RKO (cell line): ENCODE measurements at regions not wholly inside any gene's neighbourhood (a gene's known extent, or its start where the extent isn't known, plus 50 kb on each side); places are given as distances from the start of the nearest gene placed in this dataset.
A peak's percentile ranks its signal among the peaks of the same experiment; 100 is the strongest.
"Not testable (repeated sequence)": the region's sequence is repeated elsewhere in the genome, so short reads cannot be mapped to it uniquely, and the experiment has no call there.

Source experiments
- DNase-seq: peaks from one replicate; pipeline ENCODE4 v3.0.0-alpha.2; 2016; ENCODE audit warnings: low spot score

DNA sequence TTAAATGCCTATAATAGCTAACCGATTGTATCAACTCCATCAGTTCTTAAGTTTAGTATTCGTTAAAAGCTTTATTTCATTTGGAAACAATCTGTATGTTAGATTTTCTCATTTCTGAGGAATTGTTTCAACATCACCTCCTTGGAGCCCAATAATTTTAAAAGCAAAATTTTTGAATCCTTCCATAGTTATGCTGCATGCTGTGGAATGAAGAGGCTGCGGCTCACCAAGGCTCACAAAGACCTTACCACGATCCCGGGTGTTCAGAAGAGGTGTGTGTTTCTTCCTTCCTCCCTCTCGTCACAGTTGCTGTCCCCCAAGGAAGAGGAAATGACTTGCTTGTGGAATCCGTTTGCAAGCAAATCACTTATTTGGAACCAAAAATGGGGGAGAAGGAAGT, 143.8 kb downstream of the FGF1 start:
- no peak for DNase-seq

DNA sequence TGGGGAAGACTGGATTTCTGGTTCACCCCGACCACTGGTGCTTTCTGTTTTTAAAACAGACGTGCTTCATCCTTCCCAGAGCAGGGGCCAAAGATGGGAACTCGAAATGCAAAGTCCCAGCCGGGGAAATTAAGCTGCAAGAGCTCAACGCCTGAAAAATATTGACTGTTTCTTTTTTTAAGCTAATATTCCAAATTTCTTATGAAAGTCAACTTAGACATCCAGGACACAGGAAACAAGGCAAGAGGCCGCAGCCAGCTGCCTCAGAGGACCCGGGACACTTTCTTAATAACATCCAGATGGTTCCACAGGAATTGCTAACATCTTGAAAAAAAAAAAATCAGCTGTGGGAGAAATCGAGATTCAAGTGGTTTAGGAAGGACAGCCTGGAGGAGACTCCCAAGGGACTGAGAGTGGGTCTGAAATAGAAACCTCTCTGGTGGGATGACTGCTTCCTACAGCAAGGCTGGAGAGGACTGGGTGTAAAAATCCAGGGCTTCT, 144.9 kb downstream of the FGF1 start:
- DNase-seq = no peak

DNA sequence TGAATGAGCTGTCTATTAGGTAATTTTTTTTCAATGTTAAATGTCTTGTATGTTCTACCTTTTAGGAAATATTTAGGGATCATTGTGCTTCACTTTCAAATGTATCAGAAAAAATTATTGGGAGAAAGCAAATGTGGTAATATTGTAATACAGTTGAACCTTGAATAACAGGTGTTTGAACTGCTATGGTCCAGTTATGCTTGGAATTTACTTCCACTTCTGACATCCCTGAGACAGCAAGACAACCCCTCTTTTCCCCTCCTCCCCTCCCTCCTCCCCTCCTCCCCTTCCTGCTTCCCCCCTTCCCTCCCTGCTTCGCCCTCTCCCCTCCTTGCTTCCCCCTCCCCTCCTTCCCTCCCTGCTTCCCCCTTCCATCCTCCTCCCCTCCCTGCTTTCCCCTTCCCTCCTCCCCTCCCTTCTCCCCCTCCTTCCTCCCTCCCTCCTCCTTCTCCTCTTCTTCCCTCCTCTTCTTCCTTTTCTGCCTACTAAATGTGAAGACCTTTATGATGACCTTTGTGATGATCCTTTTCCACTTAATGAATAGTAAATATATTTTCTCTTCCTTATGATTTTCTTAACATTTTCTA, 146.6 kb downstream of the FGF1 start:
- no peak for DNase-seq

DNA sequence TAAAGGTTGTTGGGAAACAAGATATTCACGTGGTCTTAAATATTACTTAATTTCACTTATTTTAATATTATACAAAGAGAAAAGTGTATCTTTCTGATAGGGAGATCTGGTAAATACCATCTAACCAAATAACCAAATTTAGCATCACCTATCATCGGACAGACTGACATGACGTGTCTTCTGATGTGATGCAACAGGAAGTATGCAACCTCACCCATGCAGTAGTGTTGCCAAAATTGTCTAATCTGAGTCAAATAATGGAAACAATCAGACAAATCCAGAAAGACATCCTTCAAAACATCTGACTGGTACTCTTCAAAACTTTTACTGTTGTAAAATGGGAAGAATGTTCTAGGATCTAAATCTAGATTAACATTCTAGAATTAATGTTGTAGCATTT, 148.0 kb downstream of the FGF1 start:
- peak; percentile 37 for DNase-seq

DNA sequence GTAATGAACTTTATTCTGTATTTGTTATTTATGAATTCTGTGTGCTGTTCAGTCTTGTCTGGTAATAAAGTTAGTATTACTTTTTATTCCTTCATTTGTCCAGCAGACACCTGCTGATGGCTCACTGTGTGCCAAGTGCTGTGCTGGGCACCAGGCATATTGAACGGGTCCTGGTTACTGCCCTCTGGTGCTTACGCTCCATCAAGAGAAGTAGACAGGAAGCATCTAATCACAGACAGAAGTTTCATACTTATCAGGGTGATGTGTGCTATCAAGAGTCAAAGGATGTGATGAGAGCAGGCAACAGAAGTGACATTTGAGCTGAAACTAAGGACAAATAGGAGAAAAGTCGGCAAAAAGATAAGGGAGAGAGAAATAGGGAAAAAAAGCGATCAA, 153.1 kb downstream of the FGF1 start:
- DNase-seq = no peak

DNA sequence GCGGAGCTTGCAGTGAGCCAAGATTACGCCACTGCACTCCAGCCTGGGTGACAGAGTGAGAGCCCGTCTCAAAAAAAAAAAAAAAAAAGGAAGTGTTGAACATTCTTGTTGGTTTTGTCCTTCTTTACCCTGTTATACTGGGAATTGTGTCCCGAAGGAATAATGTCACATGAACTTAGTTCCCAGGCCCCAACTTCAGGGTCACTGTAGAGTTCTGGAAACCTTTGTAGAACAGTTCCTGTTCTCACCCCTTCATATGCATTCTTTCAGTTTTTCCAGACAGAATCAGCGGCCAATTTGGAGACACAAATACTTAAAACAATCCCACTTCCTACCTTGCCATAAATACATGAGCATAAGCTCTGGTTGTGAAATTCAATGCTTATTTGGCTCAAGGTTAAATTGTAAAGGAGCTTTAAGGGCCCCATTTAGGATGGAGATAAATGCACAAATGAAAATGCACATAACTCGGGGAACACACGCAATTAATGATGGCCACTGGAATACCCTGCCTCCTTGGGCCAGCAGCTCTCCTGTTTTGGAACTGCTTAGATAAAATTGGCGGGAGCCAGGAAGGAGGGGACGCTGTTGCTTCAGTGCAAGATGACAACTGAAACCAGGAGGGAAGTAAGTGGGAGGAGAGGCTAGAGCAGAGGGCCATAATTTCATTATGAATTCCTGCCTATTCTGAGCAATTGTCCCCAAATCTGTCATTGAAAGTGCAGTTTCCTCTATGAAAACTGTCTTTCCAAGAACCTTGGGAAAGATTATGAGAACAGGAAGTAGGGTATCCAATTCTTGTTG, 153.7 kb downstream of the FGF1 start:
- DNase-seq = no peak

DNA sequence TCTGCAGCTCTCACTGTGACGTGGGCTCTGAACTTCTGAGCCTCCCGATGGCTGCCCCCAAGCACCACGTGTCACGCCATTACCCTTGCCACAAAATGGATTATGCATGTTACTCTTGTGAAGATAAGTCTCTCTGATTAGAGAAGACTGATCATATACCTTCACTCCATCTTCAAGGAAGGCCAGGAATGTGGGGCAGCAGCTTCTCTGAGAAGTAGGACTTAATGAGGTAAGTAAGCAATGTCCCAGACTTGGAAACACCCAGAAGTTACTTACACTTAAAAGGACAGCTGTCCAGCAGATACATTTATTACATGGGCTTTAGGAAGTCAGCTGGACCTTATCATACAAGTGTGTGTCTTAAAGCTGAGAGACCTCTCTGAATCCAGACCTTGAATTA, 155.0 kb downstream of the FGF1 start:
- no peak for DNase-seq

DNA sequence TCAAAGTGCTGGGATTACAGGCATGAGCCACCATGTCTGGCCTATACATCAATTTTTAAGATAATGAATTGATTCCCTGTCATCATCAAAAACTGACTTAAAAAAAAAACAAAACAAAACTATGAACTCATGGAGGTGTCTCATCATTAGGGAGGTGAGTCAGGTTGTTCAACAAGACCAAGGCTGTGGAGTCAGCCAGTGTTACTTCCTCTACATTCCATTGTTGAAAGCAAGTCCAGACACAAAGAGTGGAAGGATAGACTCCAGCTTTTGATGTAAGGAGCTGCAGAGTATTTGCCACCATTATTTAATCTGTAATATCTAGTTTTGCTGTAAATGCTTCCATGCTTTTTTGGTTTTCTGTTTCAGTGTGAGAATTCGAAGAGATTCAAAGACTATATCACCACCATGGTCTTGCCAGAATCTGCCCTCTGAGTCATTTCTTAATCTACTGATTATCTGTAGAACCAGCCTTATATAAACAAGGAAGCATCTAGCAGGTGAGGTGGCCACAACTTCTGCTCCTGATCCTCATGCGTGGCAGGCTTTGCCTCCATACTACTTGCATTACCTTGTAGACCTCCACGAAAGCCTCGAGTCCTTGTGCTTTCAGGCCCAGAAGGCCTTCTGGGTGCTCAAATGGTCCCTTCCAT, 156.1 kb downstream of the FGF1 start:
- peak; percentile 95 for DNase-seq

DNA sequence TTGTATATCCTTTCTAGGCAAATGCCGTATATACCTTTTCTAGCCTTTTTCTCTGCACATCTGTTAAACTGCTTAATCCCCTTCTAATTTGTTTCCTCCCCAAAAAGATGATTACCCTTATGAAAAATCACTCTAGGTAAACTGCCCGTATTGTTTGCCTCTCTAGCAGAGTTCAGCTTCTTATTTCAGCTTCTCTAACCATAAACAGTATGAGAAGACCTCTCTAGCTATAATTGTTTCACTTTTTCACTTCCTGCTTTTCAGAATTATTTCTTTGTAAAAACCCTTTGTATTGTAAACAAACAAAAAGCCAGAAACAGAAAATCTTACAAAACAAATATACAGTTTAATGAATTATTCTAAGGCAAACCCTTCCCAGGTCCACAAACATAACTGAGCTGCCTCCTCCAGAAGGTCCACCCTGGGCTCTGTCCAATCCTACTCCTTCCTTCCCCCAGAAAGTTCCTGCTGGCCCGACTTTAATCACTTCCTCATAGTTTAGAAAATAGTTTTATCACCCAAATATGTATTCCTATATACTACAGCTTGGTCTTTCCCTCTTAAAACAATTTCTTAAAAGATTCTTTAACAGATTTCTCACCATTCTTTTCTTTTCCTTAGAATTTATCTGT, 158.1 kb downstream of the FGF1 start:
- no peak for DNase-seq

DNA sequence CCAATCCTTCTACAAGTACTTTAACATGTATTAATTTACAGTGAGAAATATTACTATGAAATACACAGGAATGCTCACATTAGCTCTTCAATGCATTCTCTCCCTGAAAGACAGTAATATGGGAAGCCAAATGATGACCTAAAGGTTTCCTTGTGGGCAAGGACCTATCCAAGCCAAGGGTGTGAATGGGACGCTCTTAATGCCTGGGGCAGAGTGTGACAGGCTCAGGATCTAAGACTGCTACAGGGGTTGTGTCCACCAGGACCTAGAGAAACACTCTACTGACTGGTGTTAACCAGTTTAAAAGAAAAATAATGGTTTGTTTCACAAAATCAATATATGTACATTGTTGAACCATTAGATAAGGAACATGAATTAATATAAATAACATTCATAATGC, 158.7 kb downstream of the FGF1 start:
- DNase-seq = no peak

DNA sequence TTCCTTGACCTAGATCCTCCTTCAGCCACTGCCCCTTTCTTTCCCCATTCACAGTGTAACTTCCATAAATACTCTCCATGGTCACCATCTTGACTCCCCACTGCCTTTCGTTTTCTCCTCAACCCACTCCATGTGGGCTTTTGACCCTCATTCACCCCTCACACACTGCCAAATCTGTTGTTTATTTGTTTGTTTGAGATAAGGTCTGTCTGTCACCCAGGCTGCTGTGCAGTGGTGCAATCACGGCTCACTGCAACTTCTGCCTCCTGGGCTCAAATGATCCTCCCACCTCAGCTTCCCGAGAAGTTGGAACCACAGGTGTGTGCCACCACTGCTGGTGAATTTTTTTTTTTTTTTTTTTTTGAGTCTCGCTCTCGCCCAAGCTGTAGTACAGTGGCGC, 162.9 kb downstream of the FGF1 start:
- DNase-seq = no peak

DNA sequence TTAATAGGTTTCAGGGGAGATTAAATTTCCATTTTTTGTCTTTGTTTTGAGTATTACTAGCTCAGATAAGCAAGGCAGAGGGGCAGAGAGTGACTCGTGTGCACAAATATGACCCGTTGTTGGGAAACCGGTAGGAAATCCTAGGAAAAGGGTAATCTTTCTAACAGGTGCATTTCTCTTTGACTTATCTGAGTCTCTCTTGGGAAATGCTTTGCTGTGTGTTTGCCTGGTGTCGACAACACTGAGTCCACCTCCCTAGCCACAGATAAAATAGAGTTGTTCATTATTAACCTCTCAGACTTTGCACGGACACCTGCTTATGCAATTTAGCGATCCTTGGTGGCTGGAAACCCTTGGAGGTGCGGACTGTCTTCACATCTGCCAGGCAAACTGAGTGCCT, 164.2 kb downstream of the FGF1 start:
- DNase-seq = no peak

DNA sequence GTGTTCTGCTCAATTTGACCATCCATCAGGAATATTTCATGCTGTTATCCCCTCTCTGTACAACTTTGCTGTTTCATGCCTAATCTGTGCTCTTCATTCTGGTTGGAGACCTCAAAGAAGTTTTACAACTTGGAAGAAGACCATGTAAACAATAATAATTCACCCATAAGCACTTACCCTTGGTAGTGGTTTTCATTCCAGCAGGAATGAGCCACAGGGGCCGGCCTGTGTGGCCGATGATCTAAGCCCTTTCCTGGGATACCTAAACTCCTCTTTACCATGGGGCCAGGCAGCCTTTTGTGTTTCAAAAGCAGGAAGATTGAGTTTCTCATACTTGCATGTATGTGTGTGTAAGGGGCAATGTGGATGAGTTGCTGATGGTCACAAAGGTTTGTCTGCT, 165.0 kb downstream of the FGF1 start:
- DNase-seq = no peak

DNA sequence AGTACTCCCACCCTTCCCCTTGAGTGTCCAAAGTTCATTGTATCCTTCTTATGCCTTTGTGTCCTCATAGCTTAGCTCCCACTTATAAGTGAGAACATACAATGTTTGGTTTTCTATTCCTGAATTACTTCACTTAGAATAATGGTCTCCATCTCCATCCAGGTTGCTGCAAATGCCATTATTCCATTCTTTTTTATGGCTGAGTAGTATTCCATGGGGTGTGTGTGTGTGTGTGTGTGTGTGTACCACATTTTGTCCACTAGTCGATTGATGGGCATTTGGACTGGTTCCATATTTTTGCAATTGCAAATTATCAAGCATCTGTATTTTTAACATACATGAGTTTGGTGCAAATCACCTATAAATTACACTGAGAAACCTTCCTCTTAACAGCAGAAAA, 166.0 kb downstream of the FGF1 start:
- DNase-seq = not testable (repeated sequence)

DNA sequence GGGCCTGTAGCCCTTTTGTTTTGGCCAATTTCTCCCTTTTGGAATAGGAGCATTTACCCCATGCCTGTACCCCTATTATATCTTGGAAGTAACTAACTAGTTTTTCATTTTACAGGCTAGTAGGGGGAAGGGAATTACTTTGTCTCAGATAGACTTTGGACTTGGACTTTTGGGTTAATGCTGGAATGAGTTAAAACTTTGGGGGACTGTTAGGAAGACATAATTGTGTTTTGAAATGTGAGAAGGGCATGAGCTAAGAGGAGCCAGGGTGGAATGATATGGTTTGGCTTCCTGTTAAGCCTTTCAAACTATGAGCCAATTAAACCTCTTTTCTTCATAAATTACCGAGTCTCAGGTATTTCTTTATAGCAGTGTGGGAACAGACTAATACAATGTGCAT, 168.1 kb downstream of the FGF1 start:
- DNase-seq = no peak

DNA sequence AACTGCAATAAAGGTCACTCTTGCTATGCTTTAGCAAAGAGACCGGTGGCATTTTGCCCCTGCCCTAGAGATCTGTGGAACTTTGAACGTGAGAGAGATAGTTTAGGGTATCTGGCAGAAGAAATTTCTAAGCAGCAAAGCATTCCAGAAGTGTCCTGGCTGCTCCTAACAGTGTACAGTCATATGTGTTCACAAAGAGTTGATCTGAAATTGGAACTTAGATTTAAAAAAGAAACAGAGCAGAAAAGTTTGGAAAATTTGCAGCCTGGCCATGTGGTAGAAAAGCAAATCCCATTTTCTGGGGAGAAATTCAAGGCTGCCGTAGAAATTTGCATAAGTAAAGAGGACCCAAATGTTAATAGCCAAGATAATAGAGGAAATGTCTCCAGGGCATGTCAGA, 169.2 kb downstream of the FGF1 start:
- no peak for DNase-seq

DNA sequence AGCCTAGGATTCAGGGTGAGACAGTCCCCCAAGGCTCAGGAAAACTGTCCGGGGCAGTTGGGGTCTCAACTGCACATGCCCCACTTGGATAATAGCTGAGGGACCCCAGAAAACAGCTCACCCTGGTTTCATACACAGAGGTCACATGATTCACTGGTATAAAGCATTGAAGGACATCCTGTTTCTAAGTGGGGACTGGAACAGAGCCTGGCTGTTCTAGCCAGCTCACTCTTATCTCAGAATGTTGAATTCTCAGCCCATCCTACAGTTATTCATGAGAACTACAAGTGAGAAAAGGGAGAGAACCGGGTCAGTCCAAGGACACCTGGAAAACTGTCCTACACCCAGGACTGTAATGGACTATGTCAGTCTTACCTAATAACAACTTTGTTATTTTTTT, 170.9 kb downstream of the FGF1 start:
- peak; percentile 28 for DNase-seq

DNA sequence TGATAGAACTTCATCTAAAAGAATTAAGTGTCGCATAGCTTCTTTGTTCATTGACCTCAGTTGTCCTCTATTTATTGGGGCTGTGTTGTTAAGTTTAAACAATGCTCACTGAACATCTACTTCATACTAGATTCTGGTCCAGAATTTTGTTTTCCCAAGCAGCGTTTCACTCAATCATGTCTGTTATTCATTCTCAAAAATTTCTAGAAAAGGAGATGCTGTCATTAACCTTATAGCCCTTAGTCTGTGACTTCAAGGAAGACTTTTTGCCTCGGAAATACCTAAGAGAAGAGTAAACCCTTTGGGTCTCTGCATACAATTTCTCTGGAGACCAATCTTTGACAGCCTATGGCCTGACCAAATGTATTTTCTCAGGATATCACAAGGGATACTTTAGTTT, 171.7 kb downstream of the FGF1 start:
- DNase-seq = no peak

DNA sequence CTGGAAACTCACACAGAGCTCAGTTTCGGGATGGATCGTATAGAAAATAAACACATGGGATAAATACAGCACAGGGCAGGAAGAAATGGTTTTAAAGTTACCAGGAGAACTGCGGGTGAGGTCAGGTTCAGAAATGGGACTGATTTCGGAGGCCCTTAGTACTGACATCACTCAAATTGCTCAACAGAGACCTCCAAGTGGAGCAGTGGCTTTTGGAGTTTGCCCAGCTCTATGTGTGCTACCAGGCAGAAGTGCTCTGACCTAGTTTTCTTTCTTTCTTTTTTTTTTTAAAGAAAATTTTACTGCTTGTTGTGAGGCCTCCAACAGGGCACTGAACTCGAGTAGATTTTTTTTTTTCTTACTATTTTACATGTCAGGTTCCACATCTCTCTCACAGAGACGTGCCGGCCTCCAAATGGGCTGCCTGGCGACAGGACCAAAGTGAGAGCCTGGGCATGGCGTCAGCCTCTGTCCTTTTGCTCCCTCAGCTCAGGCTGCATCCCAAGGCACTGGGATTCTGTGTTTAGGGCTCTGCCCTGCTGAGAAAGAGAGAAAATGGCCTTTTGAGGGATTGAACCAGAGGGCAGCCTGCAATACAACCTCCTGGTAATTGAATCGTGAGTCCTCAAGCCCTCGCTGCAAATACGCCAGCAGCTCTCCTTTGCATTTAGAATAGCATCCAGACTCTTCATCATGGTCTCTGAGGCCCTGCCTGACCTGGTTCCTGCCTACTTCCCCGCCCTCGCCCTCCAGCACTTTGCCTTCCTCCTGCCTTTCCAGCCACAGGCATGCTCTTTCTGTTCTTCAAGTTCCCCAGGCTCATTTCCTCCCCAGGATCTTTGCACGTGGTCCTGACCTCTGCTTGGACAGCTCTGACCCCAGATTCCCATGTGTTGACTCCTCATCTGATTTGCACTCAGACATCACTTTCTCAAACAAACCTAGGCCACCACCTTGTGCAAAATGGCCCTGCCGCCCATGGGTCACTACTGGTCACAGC, 173.5 kb downstream of the FGF1 start:
- no peak for DNase-seq

DNA sequence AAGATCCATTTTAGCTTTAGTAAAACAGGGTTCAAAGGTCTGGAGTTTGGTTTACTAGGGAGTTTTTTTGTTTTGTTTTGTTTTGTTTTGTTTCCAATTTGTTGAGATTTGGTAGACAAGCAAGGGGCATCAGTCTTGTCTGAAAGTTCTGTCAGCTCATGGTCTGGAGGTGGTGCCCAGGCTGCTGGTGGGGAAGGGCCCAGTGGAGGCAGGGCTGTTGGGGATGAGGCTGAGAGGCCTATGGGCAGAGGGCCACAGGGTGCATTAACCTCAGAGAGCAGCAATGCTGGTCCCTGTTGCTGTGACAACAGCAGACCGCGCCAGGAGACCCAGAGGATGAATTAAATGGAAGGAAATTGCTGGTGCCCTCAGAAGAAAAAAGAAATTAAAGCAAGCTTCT, 174.5 kb downstream of the FGF1 start:
- no peak for DNase-seq

DNA sequence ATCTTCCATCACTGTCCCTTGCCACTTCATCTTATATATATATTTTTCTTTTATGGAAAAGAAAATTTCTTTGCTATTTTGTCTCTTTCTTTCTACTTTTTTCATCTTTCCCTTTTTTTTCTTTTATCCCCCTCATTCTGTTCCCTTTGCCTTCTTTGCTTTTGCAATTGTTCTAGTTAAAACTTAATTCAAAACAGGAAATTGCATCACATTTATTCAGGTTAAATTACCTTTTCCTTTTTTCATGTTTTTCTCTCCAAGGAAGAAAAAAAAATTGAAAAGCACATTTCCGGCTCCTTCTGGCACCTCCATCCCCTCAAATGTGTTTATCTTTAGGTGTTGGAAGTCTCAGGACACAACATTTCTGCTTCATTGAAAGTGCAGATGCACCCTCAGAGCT, 176.9 kb downstream of the FGF1 start:
- no peak for DNase-seq

DNA sequence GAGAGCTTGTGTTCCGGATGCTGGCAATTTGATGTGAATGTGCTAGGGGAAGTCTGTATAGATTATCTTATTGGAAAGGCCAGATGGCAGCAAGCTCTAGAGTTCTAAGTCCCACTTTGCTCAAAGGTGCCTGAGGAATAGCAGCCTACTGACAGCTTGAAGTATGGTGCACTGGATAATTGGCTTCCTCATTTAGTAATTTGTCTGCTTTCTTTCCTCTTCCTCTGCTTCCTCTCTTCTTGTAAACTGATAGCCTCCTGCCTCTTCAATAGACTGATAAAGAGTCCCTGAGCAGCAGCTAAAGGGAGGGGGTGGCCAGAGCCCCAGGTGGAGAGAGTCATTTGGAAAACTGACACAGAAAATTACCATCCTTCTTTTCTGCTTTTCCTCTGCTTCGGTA, 177.3 kb downstream of the FGF1 start:
- DNase-seq = no peak
